GM21528 (cell line): ENCODE measurements at regions not wholly inside any gene's neighbourhood (a gene's known extent, or its start where the extent isn't known, plus 50 kb on each side); places are given as distances from the start of the nearest gene placed in this dataset.

Source experiments
- ATAC-seq: cut with Tn5 transposase; IDR thresholded peaks from one replicate; pipeline ENCODE4 v1.9.1; 2021; ENCODE audit warnings: mild to moderate bottlenecking, moderate library complexity; ENCODE audit not compliant: unreplicated experiment, low FRiP score

GRCh38 chr21:15421441-15421881, 308.3 kb upstream of the USP25 start:
- ATAC-seq = no peak

- ATAC-seq = no peak
These were observed 307.8 kb upstream of the USP25 start for GRCh38 chr21:15421947-15422346.

DNA sequence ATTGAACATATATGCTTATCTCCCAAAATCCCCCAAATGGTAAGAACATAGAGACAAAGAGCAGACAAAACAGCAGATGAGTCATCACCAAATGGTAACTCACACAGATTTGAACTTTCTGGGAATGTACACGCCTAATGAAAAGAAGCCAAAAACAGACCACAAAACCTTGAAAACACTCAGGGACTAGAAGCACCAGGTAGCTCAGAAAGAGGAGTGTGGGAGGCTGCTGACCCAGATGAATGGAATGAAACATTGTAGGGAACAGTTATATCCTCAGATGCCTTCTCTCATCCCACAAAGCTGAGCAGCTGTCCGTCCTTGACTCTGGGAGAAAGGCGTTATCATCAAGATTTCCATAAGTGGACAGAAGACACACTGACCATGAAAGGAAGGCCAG, 307.0 kb upstream of the USP25 start:
- ATAC-seq = no peak

DNA sequence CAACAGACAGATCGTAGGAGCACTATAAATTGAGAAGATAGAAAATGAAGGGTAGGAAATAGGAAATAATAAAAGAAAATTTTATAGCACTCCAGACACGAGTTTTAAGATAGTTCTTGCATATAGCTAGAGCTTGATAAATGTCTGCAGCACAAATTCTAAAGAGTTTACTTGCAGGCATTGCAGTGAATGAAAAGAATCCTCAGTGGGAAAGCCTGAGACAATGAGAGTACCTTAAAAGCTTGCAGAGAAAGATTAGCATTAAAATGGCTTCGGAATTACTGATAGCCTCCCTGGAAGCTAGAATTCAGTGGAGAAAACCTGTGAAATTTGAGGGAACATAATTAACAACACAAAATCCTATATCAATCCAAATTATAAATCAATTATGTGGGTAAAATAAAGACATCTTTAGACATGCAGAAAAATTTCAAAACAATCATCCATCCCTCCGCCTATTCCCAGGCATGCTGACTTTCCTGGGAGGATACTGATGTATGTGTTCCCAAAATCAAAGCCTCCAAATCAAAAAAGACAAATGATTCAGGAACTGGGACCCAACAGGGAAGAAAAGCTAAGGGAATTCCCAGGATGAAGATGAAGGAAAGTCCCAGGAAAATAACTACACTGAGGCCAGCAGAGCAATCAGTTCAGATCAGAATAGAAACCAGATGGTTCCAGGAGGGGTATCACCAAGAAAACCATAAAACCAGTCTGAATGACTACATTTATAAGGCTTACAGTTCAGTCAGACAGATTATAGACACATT, 305.9 kb upstream of the USP25 start:
- no peak for ATAC-seq

- ATAC-seq = no peak
These were observed 304.7 kb upstream of the USP25 start for GRCh38 chr21:15425049-15425448.

- no peak for ATAC-seq
These were observed 299.8 kb upstream of the USP25 start for GRCh38 chr21:15430023-15430422.

- ATAC-seq = no peak
These were observed 299.2 kb upstream of the USP25 start for GRCh38 chr21:15430577-15430976.

DNA sequence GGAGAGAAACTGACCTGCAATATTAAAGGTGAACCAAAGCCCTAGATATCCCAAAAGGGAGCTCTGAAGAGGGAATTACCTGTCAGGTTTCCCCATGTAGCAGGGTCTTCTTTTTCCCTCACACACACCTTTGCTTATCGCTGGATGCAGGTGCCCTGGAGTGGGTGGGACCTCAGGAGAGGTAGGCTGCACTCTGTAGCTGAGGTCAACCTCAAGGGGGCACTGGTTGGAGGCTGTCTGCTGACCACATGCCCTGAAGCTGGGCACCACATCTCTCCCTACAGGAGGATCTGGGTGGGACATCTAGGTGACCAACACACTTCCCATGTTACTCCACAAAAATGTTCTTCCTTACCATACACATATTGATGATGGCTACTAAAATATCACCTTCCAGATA, 298.7 kb upstream of the USP25 start:
- no peak for ATAC-seq

DNA sequence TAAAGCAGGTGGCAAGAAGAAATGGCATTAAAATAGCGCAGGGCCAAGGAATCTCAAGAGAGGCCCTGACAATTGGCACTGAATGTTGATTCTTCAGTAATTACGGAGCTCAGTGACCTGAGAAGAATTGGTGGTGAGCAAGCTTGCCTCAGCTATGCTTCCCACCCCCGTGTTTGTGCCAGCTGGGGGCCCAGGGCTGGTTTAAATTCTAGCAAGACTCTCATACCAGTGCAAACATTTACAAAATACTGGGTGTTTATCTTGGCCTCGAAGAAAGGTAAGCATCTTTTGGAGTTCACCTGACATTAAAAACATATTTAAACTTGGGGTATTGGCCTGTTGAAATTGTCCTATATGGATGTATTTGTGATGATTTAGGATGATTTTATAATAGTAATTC, 296.7 kb upstream of the USP25 start:
- no peak for ATAC-seq

- no peak for ATAC-seq
These were observed 295.4 kb upstream of the USP25 start for GRCh38 chr21:15434163-15434905.

- no peak for ATAC-seq
These were observed 293.8 kb upstream of the USP25 start for GRCh38 chr21:15436031-15436430.

GRCh38 chr21:15437883-15438282, 291.9 kb upstream of the USP25 start:
- ATAC-seq = no peak

GRCh38 chr21:15439726-15440125, 290.1 kb upstream of the USP25 start:
- ATAC-seq = no peak

GRCh38 chr21:15441060-15441493, 288.7 kb upstream of the USP25 start:
- no peak for ATAC-seq

GRCh38 chr21:15441992-15442391, 287.8 kb upstream of the USP25 start:
- ATAC-seq = no peak

GRCh38 chr21:15442743-15443469, 286.9 kb upstream of the USP25 start:
- no peak for ATAC-seq

DNA sequence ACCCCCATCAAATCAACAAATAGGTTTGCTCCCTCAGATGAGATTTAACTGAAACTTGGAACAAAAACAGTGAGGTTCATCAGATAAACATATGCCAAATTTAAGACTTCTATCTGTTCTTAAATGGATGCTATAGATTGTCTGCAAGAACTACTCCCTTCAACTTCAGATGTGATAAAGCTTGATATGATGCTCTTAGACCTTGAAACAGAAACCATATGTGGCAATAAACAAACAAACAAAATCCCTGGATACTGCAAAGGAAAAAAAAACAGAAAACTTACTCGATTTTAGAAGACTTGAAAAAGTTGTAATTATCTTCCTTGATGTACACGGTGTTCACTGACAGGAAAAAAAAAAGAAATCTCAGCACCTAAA, 286.1 kb upstream of the USP25 start:
- ATAC-seq = no peak

DNA sequence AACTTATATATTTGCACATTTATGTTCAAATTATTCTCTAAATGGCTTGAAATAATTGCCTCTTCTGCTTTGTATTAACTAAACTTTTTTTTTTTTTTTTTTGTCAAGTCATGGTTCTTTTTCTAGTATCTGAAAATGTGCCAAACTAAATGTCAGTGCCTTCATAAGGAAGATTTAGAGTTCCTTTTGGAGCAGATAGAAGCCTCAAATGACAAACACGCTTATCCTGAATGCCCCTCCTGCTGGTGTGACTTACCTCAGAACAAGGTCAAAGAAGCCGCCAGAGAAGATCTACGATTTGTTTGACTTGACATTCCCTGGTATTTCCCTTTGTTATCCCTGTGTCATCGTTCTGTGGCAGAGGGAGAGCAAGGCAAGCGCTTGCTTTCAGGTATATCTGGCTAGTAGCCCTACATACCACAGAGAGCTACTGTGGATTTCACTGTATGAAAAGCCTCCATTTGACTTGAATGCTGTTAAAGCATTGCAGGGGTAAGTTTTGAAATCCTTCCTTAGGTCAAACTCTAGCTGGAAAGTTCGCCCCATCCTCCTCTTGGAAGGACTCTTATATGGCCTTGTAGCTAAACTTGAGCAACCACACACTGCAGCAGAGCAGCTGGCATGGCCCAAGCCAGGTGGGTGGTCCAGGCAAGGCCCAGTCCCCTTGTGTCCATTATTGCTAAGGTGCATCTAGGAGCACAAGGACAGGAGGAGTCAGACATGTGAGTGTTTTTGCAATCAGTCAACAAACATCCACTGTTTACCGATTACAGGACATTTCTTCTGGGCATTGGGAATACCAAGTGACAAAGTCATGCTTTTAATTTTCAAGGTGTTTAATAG, 285.4 kb upstream of the USP25 start:
- no peak for ATAC-seq

- ATAC-seq = peak; percentile 78
These were observed 284.5 kb upstream of the USP25 start for GRCh38 chr21:15445327-15445726.

DNA sequence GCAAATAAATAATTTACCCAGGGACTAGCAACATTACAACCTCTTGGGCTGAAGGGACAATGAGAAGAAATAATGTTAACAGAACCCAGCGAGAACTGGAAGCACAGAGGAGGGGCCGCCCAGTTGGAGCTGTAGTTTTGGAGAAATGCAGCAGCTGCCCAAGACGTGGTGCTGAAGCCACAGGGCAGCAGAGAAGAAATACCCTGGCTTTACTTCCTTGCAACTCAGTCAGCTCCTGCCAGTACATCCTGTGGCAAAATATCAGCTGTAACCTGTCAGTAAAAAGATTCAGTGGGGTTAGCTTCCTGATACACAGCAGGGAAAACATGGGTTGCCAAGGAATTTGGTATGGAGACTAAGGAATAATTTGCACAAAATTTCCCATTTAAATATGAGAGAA, 283.6 kb upstream of the USP25 start:
- no peak for ATAC-seq
